ENCODE measurements at regions not wholly inside any gene's neighbourhood (a gene's known extent, or its start where the extent isn't known, plus 50 kb on each side); places are given as distances from the start of the nearest gene placed in this dataset.

- no peak for DNase-seq (ENCODE audit: low read depth)
Observed at GRCh38 chr13:40146063-40146462, 490.6 kb downstream of the COG6 start.

GRCh38 chr13:40146611-40147117 is 491.2 kb downstream of the COG6 start:
- DNase-seq (ENCODE audit: low read depth) = no peak

- DNase-seq (ENCODE audit: low read depth) = peak; percentile 32
Observed at GRCh38 chr13:40148101-40148500, 492.6 kb downstream of the COG6 start.

GRCh38 chr13:40148742-40149141 is 493.3 kb downstream of the COG6 start:
- no peak for DNase-seq (ENCODE audit: low read depth)

- DNase-seq (ENCODE audit: low read depth) = no peak
Observed at GRCh38 chr13:40149611-40150274, 494.3 kb downstream of the COG6 start.

- no peak for DNase-seq (ENCODE audit: low read depth)
Observed at GRCh38 chr13:40151673-40152072, 496.2 kb downstream of the COG6 start.

- DNase-seq (ENCODE audit: low read depth) = no peak
Observed at GRCh38 chr13:40152145-40152544, 496.7 kb downstream of the COG6 start.

GRCh38 chr13:40152922-40153321 is 497.5 kb downstream of the COG6 start:
- no peak for DNase-seq (ENCODE audit: low read depth)

- DNase-seq (ENCODE audit: low read depth) = no peak
Observed at GRCh38 chr13:40153516-40153915, 498.1 kb downstream of the COG6 start.

GRCh38 chr13:40155201-40155600 is 499.7 kb downstream of the COG6 start:
- DNase-seq (ENCODE audit: low read depth) = no peak

GRCh38 chr13:40158218-40158617 is 502.8 kb downstream of the COG6 start:
- no peak for DNase-seq (ENCODE audit: low read depth)

- DNase-seq (ENCODE audit: low read depth) = no peak
Observed at GRCh38 chr13:40158757-40159156, 503.3 kb downstream of the COG6 start.

GRCh38 chr13:40159736-40160135 is 504.3 kb downstream of the COG6 start:
- DNase-seq (ENCODE audit: low read depth) = no peak

GRCh38 chr13:40160618-40161350 is 505.3 kb downstream of the COG6 start:
- no peak for DNase-seq (ENCODE audit: low read depth)

GRCh38 chr13:40161351-40161810 is 505.1 kb downstream of the FOXO1 start:
- no peak for DNase-seq (ENCODE audit: low read depth)

GRCh38 chr13:40161931-40162330 is 504.5 kb downstream of the FOXO1 start:
- no peak for DNase-seq (ENCODE audit: low read depth)

- no peak for DNase-seq (ENCODE audit: low read depth)
Observed at GRCh38 chr13:40163066-40164000, 503.1 kb downstream of the FOXO1 start.

GRCh38 chr13:40164133-40164532 is 502.3 kb downstream of the FOXO1 start:
- no peak for DNase-seq (ENCODE audit: low read depth)

- DNase-seq (ENCODE audit: low read depth) = no peak
Observed at GRCh38 chr13:40165316-40165932, 501.0 kb downstream of the FOXO1 start.

GRCh38 chr13:40167327-40167726 is 499.1 kb downstream of the FOXO1 start:
- no peak for DNase-seq (ENCODE audit: low read depth)

- DNase-seq (ENCODE audit: low read depth) = no peak
Observed at GRCh38 chr13:40168425-40169166, 497.8 kb downstream of the FOXO1 start.
